B cell (primary cell): ENCODE measurements at regions not wholly inside any gene's neighbourhood (a gene's known extent, or its start where the extent isn't known, plus 50 kb on each side); places are given as distances from the start of the nearest gene placed in this dataset.
"Not testable (repeated sequence)": the region's sequence is repeated elsewhere in the genome, so short reads cannot be mapped to it uniquely, and the experiment has no call there.

Source experiments
- ATAC-seq: fragments of 200-7000 bp; cut with Tn5 transposase; one replicate; pipeline ENCODE4 v1.10.0; 2021; ENCODE audit warnings: low read depth, mild to moderate bottlenecking, moderate number of reproducible peaks, moderate library complexity
- CTCF ChIA-PET: fragments of 350-600 bp; sonication (Branson Sonifier 250); formaldehyde crosslinking; loops from one replicate; lab custom pipeline; 2021; ENCODE audit warnings: antibody characterized with exemption, inconsistent platforms; lab: Charles Lee
- POLR2A ChIA-PET: fragments of 350-600 bp; sonication (Branson Sonifier 250); formaldehyde crosslinking; loops from one replicate; lab custom pipeline; 2021; ENCODE audit warnings: antibody characterized with exemption; lab: Charles Lee
- DNase-seq: peaks from one replicate; pipeline ENCODE4 v3.0.0; 2013
- H2AFZ ChIP-seq: 2 replicates; pipeline ENCODE4 v1.6.1; 2012; ENCODE audit warnings: mild to moderate bottlenecking, low read depth, low read length; ENCODE audit not compliant: insufficient read depth, poor library complexity, severe bottlenecking
- H3K27ac ChIP-seq, 2 donors: 1 replicate in 1 of 2; 2 replicates in 1 of 2; pipeline ENCODE4 v1.5.1; 2012 to 2013; ENCODE audit warnings: low read length in 2 of 2, mild to moderate bottlenecking in 2 of 2, moderate library complexity in 1 of 2
- H3K27me3 ChIP-seq, 4 experiments: fragments of 200-600 bp in 1 of 4; sonication (generic) in 1 of 4; replicated peaks in 1 of 4; 1 replicate in 2 of 4; 2 replicates in 2 of 4; pipeline versions ENCODE4 v1.6.1 to v1.7.0; 2013 to 2016; ENCODE audit warnings: low read length in 3 of 4, mild to moderate bottlenecking in 2 of 4, mixed read lengths in 1 of 4, moderate library complexity in 1 of 4; ENCODE audit not compliant: insufficient read depth in 4 of 4, control insufficient read depth in 3 of 4; ENCODE audit errors: control extremely low read depth in 1 of 4
- H3K36me3 ChIP-seq, 2 experiments: replicated peaks in 1 of 2; 1 replicate in 1 of 2; 2 replicates in 1 of 2; pipeline versions ENCODE4 v1.6.1 to v1.7.1; 2013; ENCODE audit warnings: low read length in 1 of 2; ENCODE audit not compliant: insufficient read depth in 2 of 2, control insufficient read depth in 1 of 2; ENCODE audit errors: control extremely low read depth in 1 of 2, extremely low read depth in 1 of 2
- H3K4me1 ChIP-seq, 2 donors: fragments of 200-600 bp in 1 of 2; sonication (generic) in 1 of 2; 1 replicate in 1 of 2; 2 replicates in 1 of 2; pipeline versions ENCODE4 v1.5.1 to v1.6.1; 2013 to 2017; ENCODE audit warnings: low read length in 2 of 2; ENCODE audit not compliant: control insufficient read depth in 2 of 2, insufficient read depth in 2 of 2
- H3K4me2 ChIP-seq: replicated peaks from 2 replicates; pipeline ENCODE3; 2012; ENCODE audit warnings: mild to moderate bottlenecking, low read depth, low read length; ENCODE audit not compliant: poor library complexity, severe bottlenecking
- H3K4me3 ChIP-seq, 5 experiments: fragments of 200-600 bp in 1 of 5; sonication (generic) in 1 of 5; 1 replicate in 3 of 5; 2 replicates in 2 of 5; pipeline versions ENCODE4 v1.5.1 to v1.7.0; 2011 to 2016; ENCODE audit warnings: low read length in 4 of 5, mild to moderate bottlenecking in 4 of 5, low read depth in 2 of 5, control low read depth in 1 of 5, moderate library complexity in 1 of 5; ENCODE audit not compliant: insufficient read depth in 1 of 5; ENCODE audit errors: control extremely low read depth in 1 of 5, extremely low read depth in 1 of 5
- H3K79me2 ChIP-seq: fragments of 200-600 bp; sonication (generic); one replicate; pipeline ENCODE4 v1.6.0; 2016; ENCODE audit warnings: low read length; ENCODE audit not compliant: control insufficient read depth, insufficient read depth
- H3K9ac ChIP-seq: fragments of 200-600 bp; sonication (generic); 2 replicates; pipeline ENCODE4 v1.6.1; 2017; ENCODE audit warnings: mild to moderate bottlenecking, low read length, moderate library complexity
- H3K9me3 ChIP-seq, 3 donors: one replicate each; pipeline versions ENCODE4 v1.6.1 to v1.7.1; 2013; ENCODE audit warnings: low read length in 2 of 3; ENCODE audit not compliant: control insufficient read depth in 2 of 3, insufficient read depth in 1 of 3; ENCODE audit errors: control extremely low read depth in 1 of 3
- H4K20me1 ChIP-seq: 2 replicates; pipeline ENCODE4 v1.6.0; 2012; ENCODE audit warnings: mild to moderate bottlenecking, low read length; ENCODE audit not compliant: insufficient read depth, control insufficient read depth, poor library complexity, severe bottlenecking
- H3K27ac Mint-ChIP-seq: one replicate; pipeline ENCODE4 v1.8.0; 2021; ENCODE audit warnings: mixed read lengths
- H3K27me3 Mint-ChIP-seq: one replicate; pipeline ENCODE4 v1.8.0; 2021; ENCODE audit warnings: mixed read lengths
- H3K4me1 Mint-ChIP-seq: one replicate; pipeline ENCODE4 v1.8.0; 2021; ENCODE audit warnings: mixed read lengths
- H3K4me3 Mint-ChIP-seq: one replicate; pipeline ENCODE4 v1.8.0; 2021; ENCODE audit warnings: mixed read lengths
- H3K9me3 Mint-ChIP-seq: one replicate; pipeline ENCODE4 v1.8.0; 2022; ENCODE audit warnings: mixed read lengths; ENCODE audit not compliant: insufficient read depth
- CTCF ChIP-seq: fragments of 200-600 bp; IDR thresholded peaks from one replicate; pipeline ENCODE4 v1.8.0; 2022; ENCODE audit warnings: antibody characterized with exemption, mild to moderate bottlenecking
- EZH2 ChIP-seq: IDR thresholded peaks from 2 replicates; pipeline ENCODE4 v1.6.1; 2012; ENCODE audit warnings: borderline replicate concordance, low read depth, mild to moderate bottlenecking, moderate library complexity, low read length; ENCODE audit not compliant: insufficient read depth, poor library complexity, severe bottlenecking
- WGBS: methylation state at CpG from one replicate; pipeline ENCODE4 v1.1.5; 2013; ENCODE audit warnings: missing lambda C conversion rate; ENCODE audit not compliant: insufficient coverage; 5-methylcytosine and 5-hydroxymethylcytosine counted together
- intact Hi-C: fragments of 100-400 bp; cut with micrococcal nuclease; formaldehyde crosslinking; loops from one replicate; pipeline ENCODE4 v1.10.0; 2022

- no peak overlapping the region for H3K4me3 ChIP-seq
- 94% methylated on average over 5 of the region's 8 CpGs for WGBS
- H3K36me3 ChIP-seq = no peaks in the 10 kb centered on the region
- ChIA-PET CTCF (no interaction called here), POLR2A (no interaction called here)
- H3K79me2 ChIP-seq = no peaks in the 10 kb centered on the region
- Mint-ChIP-seq H3K9me3 (peaks cover 9% of the 10 kb centered on the region), H3K27me3 (no peaks in the 10 kb centered on the region), H3K4me1 (no peaks in the 10 kb centered on the region), H3K27ac (no peak overlapping the region), H3K4me3 (no peak overlapping the region)
- H3K9ac ChIP-seq = no peak overlapping the region
- intact Hi-C loops = no loop called here
- H3K9me3 ChIP-seq = peaks cover 6 to 14% (median 12%) of the 10 kb centered on the region in 3 donors
- no peaks in the 10 kb centered on the region for H3K4me1 ChIP-seq
- no peak for DNase-seq
- H3K27me3 ChIP-seq = no peaks in the 10 kb centered on the region
- H3K27ac ChIP-seq = no peak overlapping the region
- no peak overlapping the region for H3K4me2 ChIP-seq
- no peak for TF ChIP-seq CTCF
- no peak for TF ChIP-seq EZH2
- ATAC-seq = no peak
- H2AFZ ChIP-seq = no peak overlapping the region
- H4K20me1 ChIP-seq = no peaks in the 10 kb centered on the region
These were observed 213.7 kb downstream of the ZIC5 start for GRCh38 chr13:99757756-99758459.

GRCh38 chr13:99756281-99756680 is 215.3 kb downstream of the ZIC5 start:
- Histone ChIP-seq H2AFZ (no peak overlapping the region), H3K27ac (no peak overlapping the region), H3K4me1 (no peaks in the 10 kb centered on the region), H3K36me3 (no peaks in the 10 kb centered on the region), H3K79me2 (no peaks in the 10 kb centered on the region), H3K27me3 (no peaks in the 10 kb centered on the region), H3K9ac (no peak overlapping the region), H3K4me2 (no peak overlapping the region), H3K9me3 (peaks cover 5 to 12% (median 10%) of the 10 kb centered on the region in 3 donors), H4K20me1 (no peaks in the 10 kb centered on the region), H3K4me3 (no peak overlapping the region)
- Mint-ChIP-seq H3K27ac (no peak overlapping the region), H3K4me1 (no peaks in the 10 kb centered on the region), H3K4me3 (no peak overlapping the region), H3K9me3 (peaks cover 4% of the 10 kb centered on the region), H3K27me3 (no peaks in the 10 kb centered on the region)
- ATAC-seq (no peak), DNase-seq (no peak)
- intact Hi-C loops = no loop called here
- no CpG with 5 or more reads among the region's 2 CpGs for WGBS
- ChIA-PET CTCF (no interaction called here), POLR2A (no interaction called here)
- TF ChIP-seq CTCF (no peak), EZH2 (no peak)

GRCh38 chr13:99754750-99755149 is 216.8 kb downstream of the ZIC5 start:
- H3K9ac ChIP-seq, H4K20me1 ChIP-seq, H3K4me3 Mint-ChIP-seq, H3K27ac ChIP-seq, intact Hi-C loops, H3K4me1 Mint-ChIP-seq, H3K9me3 ChIP-seq, H3K27ac Mint-ChIP-seq, H3K27me3 ChIP-seq, H3K36me3 ChIP-seq, H3K79me2 ChIP-seq, ATAC-seq, H3K4me1 ChIP-seq, CTCF ChIA-PET, POLR2A ChIA-PET, H3K4me3 ChIP-seq, DNase-seq, H3K4me2 ChIP-seq, H3K27me3 Mint-ChIP-seq, H3K9me3 Mint-ChIP-seq, H2AFZ ChIP-seq: not testable (repeated sequence)
- WGBS = 96% methylated on average over 7 of the region's 18 CpGs
